Renal cortex interstitium (tissue), 11 donors: ENCODE measurements at regions not wholly inside any gene's neighbourhood (a gene's known extent, or its start where the extent isn't known, plus 50 kb on each side); places are given as distances from the start of the nearest gene placed in this dataset.
A peak's percentile ranks its signal among the peaks of the same experiment; 100 is the strongest.
"Not testable (repeated sequence)": the region's sequence is repeated elsewhere in the genome, so short reads cannot be mapped to it uniquely, and the experiment has no call there.

ENCODE experiments used
- DNase-seq, 11 donors: peaks; one replicate each; pipeline ENCODE4 v3.0.0-alpha.2; 2013; ENCODE audit warnings: low read depth in 9 of 11, low spot score in 4 of 11; ENCODE audit errors: extremely low read depth in 1 of 11

DNA sequence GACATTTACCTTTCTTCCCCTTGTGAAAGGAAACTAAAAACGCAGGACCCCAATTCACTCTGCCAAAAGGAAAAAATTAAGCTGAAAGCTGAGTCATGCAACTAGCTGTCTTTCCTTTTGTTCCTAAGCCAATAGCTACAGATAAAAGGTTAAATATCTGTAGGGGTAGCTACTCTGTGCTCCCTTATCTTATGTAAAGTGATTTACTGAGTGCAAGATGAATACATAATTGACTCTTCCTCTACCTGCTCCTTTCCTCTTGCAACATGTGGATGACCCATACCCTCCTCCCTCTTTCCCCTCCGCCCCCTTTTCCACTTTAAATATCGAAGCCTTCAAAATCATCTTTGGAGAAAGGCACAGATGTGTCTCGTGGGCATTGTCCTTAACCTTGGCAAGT lies 68.0 kb upstream of the ZNF157 start:
- DNase-seq = no peak

- not testable (repeated sequence) for DNase-seq
Measured at GRCh38 chrX:47306471-47307023, 63.8 kb upstream of the ZNF157 start.

GRCh38 chrX:47311932-47312774 lies 58.2 kb upstream of the ZNF157 start:
- peak in 8 of 11 donors; percentile 39 to 68 (median 58) for DNase-seq

DNA sequence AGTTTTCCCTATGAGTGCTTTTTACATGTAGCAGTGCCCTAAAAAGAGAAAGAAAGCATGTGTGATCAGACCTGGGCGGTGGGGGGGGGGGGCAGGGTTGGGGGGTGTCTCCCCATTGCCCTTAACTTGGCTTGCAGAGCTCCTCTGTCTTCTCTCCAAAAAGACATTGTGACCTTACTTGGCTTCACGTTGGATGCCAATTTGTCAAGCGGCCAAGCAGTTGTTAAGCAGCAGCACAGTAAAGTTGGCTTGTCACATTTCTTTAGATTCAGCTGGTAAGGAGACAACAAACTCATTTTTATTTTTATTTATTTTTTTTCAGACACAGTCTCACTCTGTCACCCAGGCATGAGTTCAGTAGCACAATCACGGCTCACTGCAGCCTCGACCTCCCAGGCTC lies 57.3 kb upstream of the ZNF157 start:
- DNase-seq = no peak

GRCh38 chrX:47316276-47317025 lies 53.9 kb upstream of the ZNF157 start:
- no peak for DNase-seq
